Retinal pigment epithelial cell (primary cell): ENCODE measurements at regions not wholly inside any gene's neighbourhood (a gene's known extent, or its start where the extent isn't known, plus 50 kb on each side); places are given as distances from the start of the nearest gene placed in this dataset.

ENCODE experiments used
- DNase-seq: peaks from one replicate; pipeline ENCODE4 v3.0.0-alpha.2; 2010; ENCODE audit warnings: low read depth
- H3K4me3 ChIP-seq: 2 replicates; pipeline ENCODE4 v1.5.1; 2011; ENCODE audit warnings: mild to moderate bottlenecking, low read length, control low read depth, moderate library complexity
- CTCF ChIP-seq: conservative IDR thresholded peaks from 2 replicates; pipeline ENCODE4 v1.5.1; 2011; ENCODE audit warnings: low read depth, low read length, control low read depth, inconsistent platforms

- H3K4me3 ChIP-seq = no peak overlapping the region
- no peak for DNase-seq
- TF ChIP-seq CTCF = no peak
These were observed 54.8 kb upstream of the PAM start for GRCh38 chr5:102700120-102700831.

- no peak overlapping the region for H3K4me3 ChIP-seq
- TF ChIP-seq CTCF = no peak
- DNase-seq = no peak
These were observed 54.2 kb upstream of the PAM start for GRCh38 chr5:102700916-102701315.

GRCh38 chr5:102701748-102702147 lies 53.4 kb upstream of the PAM start:
- DNase-seq = no peak
- TF ChIP-seq CTCF = no peak
- no peak overlapping the region for H3K4me3 ChIP-seq
